Pancreas (tissue), 10 donors: ENCODE measurements at regions not wholly inside any gene's neighbourhood (a gene's known extent, or its start where the extent isn't known, plus 50 kb on each side); places are given as distances from the start of the nearest gene placed in this dataset.
A peak's percentile ranks its signal among the peaks of the same experiment; 100 is the strongest.

Source experiments
- ATAC-seq, 4 donors: fragments of 200-7000 bp; cut with Tn5 transposase; one replicate each; pipeline versions ENCODE4 v1.8.0 to v1.9.1; 2020; ENCODE audit warnings: mild to moderate bottlenecking in 4 of 4, moderate library complexity in 4 of 4
- DNase-seq, 6 donors: peaks; one replicate each; pipeline ENCODE4 v3.0.0-alpha.2; 2020
- FAIRE-seq: peaks from 2 replicates; lab custom pipeline; 2012; peaks lifted over from hg19 to GRCh38; lab: Jason Lieb, UNC
- H3K27ac ChIP-seq, 4 donors: fragments of 200-600 bp; sonication (generic); 1 replicate in 3 of 4; 2 replicates in 1 of 4; pipeline versions ENCODE4 v1.5.0 to v1.8.0; 2020
- H3K27me3 ChIP-seq, 4 donors: fragments of 200-600 bp; one replicate each; pipeline ENCODE4 v1.8.0; 2021
- H3K36me3 ChIP-seq, 3 donors: fragments of 200-600 bp; sonication (generic) in 1 of 3; one replicate each; pipeline versions ENCODE4 v1.5.0 to v1.8.0; 2020 to 2021
- H3K4me1 ChIP-seq, 3 donors: fragments of 200-600 bp; one replicate each; pipeline ENCODE4 v1.8.0; 2021
- H3K4me3 ChIP-seq, 4 donors: fragments of 200-600 bp; sonication (generic) in 2 of 4; one replicate each; pipeline versions ENCODE4 v1.5.0 to v1.8.0; 2020 to 2021
- H3K9me3 ChIP-seq, 4 donors: fragments of 200-600 bp; one replicate each; pipeline ENCODE4 v1.8.0; 2021
- CTCF ChIP-seq, 4 donors: fragments of 200-600 bp; sonication (generic) in 3 of 4; IDR thresholded peaks; one replicate each; pipeline versions ENCODE4 v1.5.0 to v1.8.0; 2021; ENCODE audit warnings: antibody characterized with exemption in 4 of 4
- WGBS, 2 donors: extraction: QIAGEN DNeasy Blood & Tissue Kit; methylation state at CpG; one replicate each; pipeline ENCODE4 v1.1.7; 2013; 5-methylcytosine and 5-hydroxymethylcytosine counted together
- intact Hi-C, 3 donors: fragments of 100-400 bp; cut with DNase I; formaldehyde crosslinking; loops; one replicate each; pipeline versions ENCODE4 v1.11.1 to v1.14.2; 2022
- donor health status: healthy with polysubstance abuse.
- donor health status: DM: no; HTN: no; CAD: no; lungs with moderate emphysema.
- donor health status: DM: no; HTN: no; CAD: no.
- donor health status: control.
- donor health status: control.
- donor health status: Bipolar disorder and iron deficiency.
- donor health status: DM: yes; HTN: yes; CAD: no.
- donor health status: DM: no; HTN: no; CAD: no.
- donor health status: DM: no; HTN: no; CAD: no.
- donor health status: DM: yes; HTN: yes; CAD: no.

DNA sequence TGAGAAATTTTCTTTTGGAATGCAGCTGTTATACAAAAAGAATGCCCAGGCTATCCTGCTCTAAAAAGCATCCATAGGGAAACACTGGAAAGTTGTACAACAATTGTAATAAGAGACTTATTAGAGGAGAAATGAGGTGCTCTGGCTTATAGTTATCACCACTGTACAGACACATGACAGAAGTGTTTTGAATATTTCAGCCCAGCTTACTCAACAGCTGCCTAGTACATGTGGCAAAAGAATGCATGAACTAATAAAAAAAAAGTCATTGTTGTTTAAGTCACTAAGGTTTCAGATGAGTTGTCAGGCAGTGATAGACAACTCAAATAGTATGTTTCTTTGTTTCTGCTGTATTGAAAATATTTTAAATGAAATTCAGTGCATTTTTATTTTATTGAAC, 307.7 kb downstream of the GPM6A start:
- intact Hi-C loops = no loop called here
- H3K27me3 ChIP-seq = no peaks in the 10 kb centered on the region
- ATAC-seq (no peak), DNase-seq (no peak), FAIRE-seq (no peak)
- no peak overlapping the region for H3K27ac ChIP-seq
- H3K4me1 ChIP-seq = no peaks in the 10 kb centered on the region
- H3K9me3 ChIP-seq = no peaks in the 10 kb centered on the region
- no peak for TF ChIP-seq CTCF (IDR thresholded peaks at IDR 0.05)
- no peaks in the 10 kb centered on the region for H3K36me3 ChIP-seq
- no peak overlapping the region for H3K4me3 ChIP-seq

GRCh38 chr4:175509320-175509719, 302.7 kb downstream of the GPM6A start:
- FAIRE-seq (no peak), ATAC-seq (no peak)

GRCh38 chr4:175511861-175512260, 300.2 kb downstream of the GPM6A start:
- H3K4me1 ChIP-seq = no peaks in the 10 kb centered on the region
- no peaks in the 10 kb centered on the region for H3K36me3 ChIP-seq
- no peak for ATAC-seq
- no peaks in the 10 kb centered on the region for H3K9me3 ChIP-seq
- no peak overlapping the region for H3K4me3 ChIP-seq
- FAIRE-seq = no peak
- H3K27me3 ChIP-seq = no peaks in the 10 kb centered on the region
- no peak overlapping the region for H3K27ac ChIP-seq
- 89% methylated on average over 1 of the region's 1 CpG for WGBS, 2 donors
- no peak for TF ChIP-seq CTCF (IDR thresholded peaks at IDR 0.05)
- intact Hi-C loops = no loop called here
- no peak for DNase-seq

More at GRCh38 chr4:175509320-175509719, 302.7 kb downstream of the GPM6A start:
- H3K36me3 ChIP-seq = no peaks in the 10 kb centered on the region
- H3K4me1 ChIP-seq = no peaks in the 10 kb centered on the region
- no peak for DNase-seq
- intact Hi-C loops = no loop called here
- WGBS, 2 donors = 70 to 73% methylated on average over 2 of the region's 2 CpGs
- H3K9me3 ChIP-seq = no peaks in the 10 kb centered on the region
- no peak for TF ChIP-seq CTCF (IDR thresholded peaks at IDR 0.05)
- H3K4me3 ChIP-seq = no peak overlapping the region
- no peaks in the 10 kb centered on the region for H3K27me3 ChIP-seq
- H3K27ac ChIP-seq = no peak overlapping the region

- ATAC-seq = peak in 1 of 4 donors; percentile 57
- no peak overlapping the region for H3K4me3 ChIP-seq
- WGBS, 2 donors = 53 to 66% methylated on average over 5 of the region's 5 CpGs
- H3K27ac ChIP-seq = no peak overlapping the region
- H3K27me3 ChIP-seq = no peaks in the 10 kb centered on the region
- H3K36me3 ChIP-seq = no peaks in the 10 kb centered on the region
- FAIRE-seq = no peak
- no peaks in the 10 kb centered on the region for H3K9me3 ChIP-seq
- TF ChIP-seq CTCF (IDR thresholded peaks at IDR 0.05) = no peak
- no peaks in the 10 kb centered on the region for H3K4me1 ChIP-seq
- no peak for DNase-seq
- intact Hi-C loops = no loop called here
Measured at GRCh38 chr4:175514174-175514573, 297.9 kb downstream of the GPM6A start.

- no peak for FAIRE-seq
- no peak overlapping the region for H3K4me3 ChIP-seq
- H3K27ac ChIP-seq = no peak overlapping the region
- H3K27me3 ChIP-seq = no peaks in the 10 kb centered on the region
- H3K36me3 ChIP-seq = no peaks in the 10 kb centered on the region
- DNase-seq = no peak
- WGBS, 2 donors = 40 to 51% methylated on average over 3 of the region's 3 CpGs
- no peak for TF ChIP-seq CTCF (IDR thresholded peaks at IDR 0.05)
- intact Hi-C loops = no loop called here
- H3K9me3 ChIP-seq = no peaks in the 10 kb centered on the region
- no peaks in the 10 kb centered on the region for H3K4me1 ChIP-seq
- no peak for ATAC-seq
Measured at GRCh38 chr4:175530655-175531054, 281.4 kb downstream of the GPM6A start.
